DND-41 (cell line): ENCODE measurements at regions not wholly inside any gene's neighbourhood (a gene's known extent, or its start where the extent isn't known, plus 50 kb on each side); places are given as distances from the start of the nearest gene placed in this dataset.

Source experiments
- ATAC-seq: fragments of 200-7000 bp; cut with Tn5 transposase; 3 replicates; pipeline ENCODE4 v1.9.1; 2021; ENCODE audit warnings: low read depth; ENCODE audit not compliant: insufficient read depth
- DNase-seq: peaks from one replicate; pipeline ENCODE4 v3.0.0-alpha.2; 2020
- H2AFZ ChIP-seq: 2 replicates; pipeline ENCODE4 v1.6.0; 2012; ENCODE audit warnings: low read depth, low read length
- H3K27ac ChIP-seq: 2 replicates; pipeline ENCODE4 v1.5.1; 2012; ENCODE audit warnings: low read length, inconsistent platforms
- H3K27me3 ChIP-seq: fragments of 200-600 bp; sonication (generic); 2 replicates; pipeline ENCODE4 v1.6.0; 2012; ENCODE audit warnings: low read length, mild to moderate bottlenecking, inconsistent platforms; ENCODE audit not compliant: insufficient read depth, poor library complexity
- H3K36me3 ChIP-seq: 2 replicates; pipeline ENCODE4 v1.5.1; 2012; ENCODE audit warnings: low read length, inconsistent platforms; ENCODE audit not compliant: insufficient read depth
- H3K4me1 ChIP-seq: 2 replicates; pipeline ENCODE4 v1.5.1; 2012; ENCODE audit warnings: mild to moderate bottlenecking, low read length; ENCODE audit not compliant: insufficient read depth
- H3K4me2 ChIP-seq: 2 replicates; pipeline ENCODE4 v1.6.0; 2012; ENCODE audit warnings: mild to moderate bottlenecking, moderate library complexity, low read length, inconsistent platforms; ENCODE audit not compliant: insufficient read depth
- H3K4me3 ChIP-seq, 2 experiments: fragments of 200-600 bp in 1 of 2; shearing (Covaris generic) in 1 of 2; 2 replicates each; pipeline ENCODE4 v1.5.1; 2012 to 2016; ENCODE audit warnings: inconsistent platforms in 2 of 2, low read length in 2 of 2, mild to moderate bottlenecking in 2 of 2, low read depth in 1 of 2, moderate library complexity in 1 of 2
- H3K79me2 ChIP-seq: 2 replicates; pipeline ENCODE4 v1.6.0; 2012; ENCODE audit warnings: low read length, inconsistent platforms; ENCODE audit not compliant: insufficient read depth
- H3K9ac ChIP-seq: 2 replicates; pipeline ENCODE4 v1.6.0; 2012; ENCODE audit warnings: low read depth, mild to moderate bottlenecking, inconsistent platforms, low read length, moderate library complexity
- H3K9me3 ChIP-seq: 2 replicates; pipeline ENCODE4 v1.5.1; 2012; ENCODE audit warnings: low read length, moderate library complexity, mild to moderate bottlenecking, inconsistent platforms; ENCODE audit not compliant: insufficient read depth, severe bottlenecking
- H4K20me1 ChIP-seq: 2 replicates; pipeline ENCODE4 v1.6.0; 2012; ENCODE audit warnings: low read length; ENCODE audit not compliant: insufficient read depth
- EZH2 ChIP-seq: IDR thresholded peaks from 3 replicates; pipeline ENCODE4 v1.6.1; 2012; ENCODE audit warnings: borderline replicate concordance, low read depth, mild to moderate bottlenecking, moderate library complexity, low read length, inconsistent platforms; ENCODE audit not compliant: severe bottlenecking
- TF ChIP-seq, protein P1 (sequence below): IDR thresholded peaks from 2 replicates; pipeline ENCODE4 v1.5.1; 2012; ENCODE audit warnings: borderline replicate concordance, low read length, moderate library complexity, mild to moderate bottlenecking; ENCODE audit not compliant: poor library complexity, severe bottlenecking; ENCODE audit errors: extremely low read depth

GRCh38 chr13:83372786-83373185 is 509.5 kb downstream of the SLITRK1 start:
- H3K36me3 ChIP-seq, result no peaks in the 10 kb centered on the region
- H3K9me3 ChIP-seq, result peaks cover 7% of the 10 kb centered on the region
- H3K27me3 ChIP-seq, result no peaks in the 10 kb centered on the region
- H3K79me2 ChIP-seq, result no peaks in the 10 kb centered on the region
- H2AFZ ChIP-seq, result no peak overlapping the region
- no peak overlapping the region for H3K9ac ChIP-seq
- no peaks in the 10 kb centered on the region for H3K4me1 ChIP-seq
- ATAC-seq (no peak), DNase-seq (no peak)
- TF ChIP-seq EZH2, result no peak
- H4K20me1 ChIP-seq, result no peaks in the 10 kb centered on the region
- H3K27ac ChIP-seq, result no peak overlapping the region
- no peak overlapping the region for H3K4me3 ChIP-seq
- no peak overlapping the region for H3K4me2 ChIP-seq

- Histone ChIP-seq H3K4me3 (no peak overlapping the region), H3K27ac (no peak overlapping the region), H3K79me2 (no peaks in the 10 kb centered on the region), H3K27me3 (no peaks in the 10 kb centered on the region), H4K20me1 (no peaks in the 10 kb centered on the region), H3K36me3 (no peaks in the 10 kb centered on the region), H3K4me2 (no peak overlapping the region), H3K4me1 (no peaks in the 10 kb centered on the region), H3K9me3 (no peaks in the 10 kb centered on the region), H3K9ac (no peak overlapping the region), H2AFZ (no peak overlapping the region)
- ATAC-seq (no peak), DNase-seq (no peak)
- no peak for TF ChIP-seq EZH2
- TF ChIP-seq, protein P1, sequence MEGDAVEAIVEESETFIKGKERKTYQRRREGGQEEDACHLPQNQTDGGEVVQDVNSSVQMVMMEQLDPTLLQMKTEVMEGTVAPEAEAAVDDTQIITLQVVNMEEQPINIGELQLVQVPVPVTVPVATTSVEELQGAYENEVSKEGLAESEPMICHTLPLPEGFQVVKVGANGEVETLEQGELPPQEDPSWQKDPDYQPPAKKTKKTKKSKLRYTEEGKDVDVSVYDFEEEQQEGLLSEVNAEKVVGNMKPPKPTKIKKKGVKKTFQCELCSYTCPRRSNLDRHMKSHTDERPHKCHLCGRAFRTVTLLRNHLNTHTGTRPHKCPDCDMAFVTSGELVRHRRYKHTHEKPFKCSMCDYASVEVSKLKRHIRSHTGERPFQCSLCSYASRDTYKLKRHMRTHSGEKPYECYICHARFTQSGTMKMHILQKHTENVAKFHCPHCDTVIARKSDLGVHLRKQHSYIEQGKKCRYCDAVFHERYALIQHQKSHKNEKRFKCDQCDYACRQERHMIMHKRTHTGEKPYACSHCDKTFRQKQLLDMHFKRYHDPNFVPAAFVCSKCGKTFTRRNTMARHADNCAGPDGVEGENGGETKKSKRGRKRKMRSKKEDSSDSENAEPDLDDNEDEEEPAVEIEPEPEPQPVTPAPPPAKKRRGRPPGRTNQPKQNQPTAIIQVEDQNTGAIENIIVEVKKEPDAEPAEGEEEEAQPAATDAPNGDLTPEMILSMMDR, result no peak
These were observed 516.6 kb downstream of the SLITRK1 start for GRCh38 chr13:83365723-83366122.

- ATAC-seq, result no peak
- H2AFZ ChIP-seq, result no peak overlapping the region
These were observed 527.2 kb downstream of the SLITRK1 start for GRCh38 chr13:83355041-83355440.

GRCh38 chr13:83352391-83352790 is 529.9 kb downstream of the SLITRK1 start:
- H3K9ac ChIP-seq, result no peak overlapping the region
- H4K20me1 ChIP-seq, result no peaks in the 10 kb centered on the region
- H3K79me2 ChIP-seq, result no peaks in the 10 kb centered on the region
- no peak overlapping the region for H3K4me3 ChIP-seq
- H2AFZ ChIP-seq, result no peak overlapping the region
- ATAC-seq (no peak), DNase-seq (no peak)
- no peaks in the 10 kb centered on the region for H3K27me3 ChIP-seq
- H3K27ac ChIP-seq, result no peak overlapping the region
- TF ChIP-seq, protein P1, result no peak
- no peak for TF ChIP-seq EZH2
- no peaks in the 10 kb centered on the region for H3K9me3 ChIP-seq
- no peaks in the 10 kb centered on the region for H3K4me1 ChIP-seq
- H3K4me2 ChIP-seq, result no peak overlapping the region
- no peaks in the 10 kb centered on the region for H3K36me3 ChIP-seq

More at GRCh38 chr13:83355041-83355440, 527.2 kb downstream of the SLITRK1 start:
- H3K79me2 ChIP-seq, result no peaks in the 10 kb centered on the region
- H3K9ac ChIP-seq, result no peak overlapping the region
- H3K4me2 ChIP-seq, result no peak overlapping the region
- DNase-seq, result no peak
- no peak overlapping the region for H3K27ac ChIP-seq
- no peak overlapping the region for H3K4me3 ChIP-seq
- TF ChIP-seq, protein P1, result no peak
- TF ChIP-seq EZH2, result no peak
- no peaks in the 10 kb centered on the region for H3K27me3 ChIP-seq
- H3K4me1 ChIP-seq, result no peaks in the 10 kb centered on the region
- H3K36me3 ChIP-seq, result no peaks in the 10 kb centered on the region
- no peaks in the 10 kb centered on the region for H3K9me3 ChIP-seq
- no peaks in the 10 kb centered on the region for H4K20me1 ChIP-seq
